Spleen (tissue), 11 donors: ENCODE measurements at regions not wholly inside any gene's neighbourhood (a gene's known extent, or its start where the extent isn't known, plus 50 kb on each side); places are given as distances from the start of the nearest gene placed in this dataset.
"Not testable (repeated sequence)": the region's sequence is repeated elsewhere in the genome, so short reads cannot be mapped to it uniquely, and the experiment has no call there.

ENCODE experiments used
- DNase-seq: peaks from one replicate; pipeline ENCODE4 v3.0.0-alpha.2; 2020
- H3K27ac ChIP-seq, 8 donors: fragments of 200-600 bp; sonication (generic) in 7 of 8; 1 replicate in 4 of 8; 2 replicates in 4 of 8; pipeline versions ENCODE4 v1.5.0 to v1.8.0; 2016 to 2021; ENCODE audit warnings: inconsistent platforms in 4 of 8, mild to moderate bottlenecking in 4 of 8, moderate library complexity in 1 of 8
- H3K27me3 ChIP-seq, 7 donors: fragments of 200-600 bp; sonication (generic) in 6 of 7; replicated peaks in 1 of 7; 1 replicate in 4 of 7; 2 replicates in 3 of 7; pipeline versions ENCODE4 v1.5.0 to v1.8.0; 2016 to 2021; ENCODE audit warnings: inconsistent platforms in 3 of 7, mild to moderate bottlenecking in 1 of 7
- H3K36me3 ChIP-seq, 6 donors: fragments of 200-600 bp; sonication (generic) in 5 of 6; 1 replicate in 4 of 6; 2 replicates in 2 of 6; pipeline versions ENCODE4 v1.5.0 to v1.8.0; 2016 to 2021; ENCODE audit warnings: inconsistent platforms in 2 of 6
- H3K4me1 ChIP-seq, 6 donors: fragments of 200-600 bp; sonication (generic) in 5 of 6; 1 replicate in 3 of 6; 2 replicates in 3 of 6; pipeline versions ENCODE4 v1.5.0 to v1.8.0; 2016 to 2021; ENCODE audit warnings: inconsistent platforms in 3 of 6
- H3K4me3 ChIP-seq, 8 donors: fragments of 200-600 bp; sonication (generic) in 7 of 8; 1 replicate in 4 of 8; 2 replicates in 4 of 8; pipeline versions ENCODE4 v1.5.0 to v1.8.0; 2016 to 2021; ENCODE audit warnings: inconsistent platforms in 4 of 8, mild to moderate bottlenecking in 4 of 8, moderate library complexity in 2 of 8
- H3K9me3 ChIP-seq, 8 donors: fragments of 200-600 bp; sonication (generic) in 7 of 8; 1 replicate in 4 of 8; 2 replicates in 4 of 8; pipeline versions ENCODE4 v1.5.0 to v1.8.0; 2016 to 2021; ENCODE audit warnings: inconsistent platforms in 4 of 8
- POLR2A ChIP-seq, 3 donors: fragments of 450-650 bp; IDR thresholded peaks; one replicate each; pipeline ENCODE4 v1.5.1; 2017; ENCODE audit warnings: antibody characterized with exemption in 3 of 3, mild to moderate bottlenecking in 1 of 3
- POLR2AphosphoS5 ChIP-seq, 3 donors: sonication (generic); formaldehyde crosslinking; IDR thresholded peaks; one replicate each; pipeline ENCODE4 v1.5.1; 2017; ENCODE audit warnings: antibody characterized with exemption in 3 of 3
- WGBS, 5 donors: extraction: QIAGEN DNeasy Blood & Tissue Kit in 3 of 5; methylation state at CpG; one replicate each; pipeline versions ENCODE4 v1.1.5 to v1.1.7; 2013 to 2018; 5-methylcytosine and 5-hydroxymethylcytosine counted together
- intact Hi-C: fragments of 100-400 bp; cut with DNase I; formaldehyde crosslinking; loops from one replicate; pipeline ENCODE4 v1.15.0; 2023; ENCODE audit warnings: low total_unique reads
- TF ChIP-seq, protein P1 (sequence below), 11 experiments: fragments of 200-600 bp in 7 of 11; fragments of 450-650 bp in 4 of 11; sonication (generic) in 4 of 11; IDR thresholded peaks in 8 of 11; conservative IDR thresholded peaks in 3 of 11; 1 replicate in 7 of 11; 2 replicates in 4 of 11; pipeline versions ENCODE4 v1.4.0 to v1.8.0; 2016 to 2021; ENCODE audit warnings: antibody characterized with exemption in 11 of 11, inconsistent platforms in 4 of 11, mild to moderate bottlenecking in 1 of 11
- donor health status: healthy with polysubstance abuse.
- donor health status: DM: no; HTN: no; CAD: no; lungs with moderate emphysema.
- donor health status: DM: no; HTN: no; CAD: no.
- donor health status: Bipolar disorder and iron deficiency.
- donor health status: healthy.
- donor health status: DM: no; HTN: no; CAD: no.
- donor health status: DM: yes; HTN: yes; CAD: no.

DNA sequence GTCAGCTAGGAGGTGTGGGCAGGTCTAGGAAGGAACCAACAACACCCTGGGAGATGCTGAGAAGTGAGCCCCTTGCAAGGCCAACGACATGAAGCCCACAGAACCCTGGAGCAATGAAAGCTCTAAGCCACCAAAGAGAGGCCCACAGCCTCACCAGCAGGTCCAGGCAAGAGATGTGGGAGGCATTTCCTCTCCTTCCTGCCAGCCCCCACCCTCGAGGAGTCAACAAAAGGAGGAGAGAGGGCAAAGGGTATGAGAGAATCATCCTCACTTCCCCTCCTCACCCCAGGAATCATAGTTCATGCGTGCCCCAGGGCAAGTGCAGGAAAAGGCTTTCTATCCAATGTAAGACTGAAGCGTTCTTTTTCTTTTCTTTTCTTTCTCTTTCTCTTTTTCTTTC lies 195.8 kb downstream of the SHQ1 start:
- intact Hi-C loops = no loop called here

DNA sequence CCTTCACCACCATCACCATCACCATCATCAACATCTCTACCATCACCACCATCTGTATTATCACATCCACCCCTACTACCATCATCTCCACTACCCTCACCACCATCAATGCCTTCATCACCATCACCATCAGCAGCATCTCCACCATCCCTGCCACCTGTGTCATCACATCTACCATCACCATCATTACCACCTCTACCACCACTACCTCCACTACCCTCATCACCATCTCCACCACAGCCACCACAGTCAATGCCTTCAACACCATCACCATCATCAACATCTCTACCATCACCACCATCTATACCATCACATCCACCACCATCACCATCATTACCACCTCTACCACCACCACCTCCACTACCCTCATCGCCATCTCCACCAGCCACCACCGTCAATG lies 196.7 kb downstream of the SHQ1 start:
- 91 to 97% (median 97%) methylated on average over 2 of the region's 2 CpGs for WGBS, 5 donors
- H3K36me3 ChIP-seq = no peaks in the 10 kb centered on the region
- peaks cover 0 to under 1% (median 0%) of the 10 kb centered on the region in 8 donors for H3K9me3 ChIP-seq
- intact Hi-C loops = no loop called here
- no peak overlapping the region for H3K27ac ChIP-seq
- H3K4me1 ChIP-seq = peaks cover 0 to 7% (median 1%) of the 10 kb centered on the region in 6 donors
- H3K4me3 ChIP-seq = no peak overlapping the region
- TF ChIP-seq, protein P1, sequence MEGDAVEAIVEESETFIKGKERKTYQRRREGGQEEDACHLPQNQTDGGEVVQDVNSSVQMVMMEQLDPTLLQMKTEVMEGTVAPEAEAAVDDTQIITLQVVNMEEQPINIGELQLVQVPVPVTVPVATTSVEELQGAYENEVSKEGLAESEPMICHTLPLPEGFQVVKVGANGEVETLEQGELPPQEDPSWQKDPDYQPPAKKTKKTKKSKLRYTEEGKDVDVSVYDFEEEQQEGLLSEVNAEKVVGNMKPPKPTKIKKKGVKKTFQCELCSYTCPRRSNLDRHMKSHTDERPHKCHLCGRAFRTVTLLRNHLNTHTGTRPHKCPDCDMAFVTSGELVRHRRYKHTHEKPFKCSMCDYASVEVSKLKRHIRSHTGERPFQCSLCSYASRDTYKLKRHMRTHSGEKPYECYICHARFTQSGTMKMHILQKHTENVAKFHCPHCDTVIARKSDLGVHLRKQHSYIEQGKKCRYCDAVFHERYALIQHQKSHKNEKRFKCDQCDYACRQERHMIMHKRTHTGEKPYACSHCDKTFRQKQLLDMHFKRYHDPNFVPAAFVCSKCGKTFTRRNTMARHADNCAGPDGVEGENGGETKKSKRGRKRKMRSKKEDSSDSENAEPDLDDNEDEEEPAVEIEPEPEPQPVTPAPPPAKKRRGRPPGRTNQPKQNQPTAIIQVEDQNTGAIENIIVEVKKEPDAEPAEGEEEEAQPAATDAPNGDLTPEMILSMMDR (IDR thresholded peaks at IDR 0.05 in 8 of 11, conservative IDR thresholded peaks at IDR 0.05 in 3 of 11) = no peak
- TF ChIP-seq POLR2AphosphoS5 (IDR thresholded peaks at IDR 0.05) = no peak
- no peak for TF ChIP-seq POLR2A (IDR thresholded peaks at IDR 0.05)
- H3K27me3 ChIP-seq = peaks cover 0 to 25% (median 15%) of the 10 kb centered on the region in 7 donors
- no peak for DNase-seq

More for the DNA sequence above, 195.8 kb downstream of the SHQ1 start:
- Histone ChIP-seq H3K4me3 (no peak overlapping the region), H3K27me3 (peaks cover 0 to 34% (median 15%) of the 10 kb centered on the region in 7 donors), H3K4me1 (peaks cover 0 to 7% (median 1%) of the 10 kb centered on the region in 6 donors), H3K27ac (no peak overlapping the region), H3K9me3 (no peaks in the 10 kb centered on the region), H3K36me3 (no peaks in the 10 kb centered on the region)
- TF ChIP-seq POLR2A (IDR thresholded peaks at IDR 0.05) (no peak), POLR2AphosphoS5 (IDR thresholded peaks at IDR 0.05) (no peak)
- TF ChIP-seq, protein P1 (IDR thresholded peaks at IDR 0.05 in 8 of 11, conservative IDR thresholded peaks at IDR 0.05 in 3 of 11) = no peak
- DNase-seq = no peak
- WGBS, 5 donors = 63 to 74% (median 66%) methylated on average over 4 of the region's 4 CpGs

DNA sequence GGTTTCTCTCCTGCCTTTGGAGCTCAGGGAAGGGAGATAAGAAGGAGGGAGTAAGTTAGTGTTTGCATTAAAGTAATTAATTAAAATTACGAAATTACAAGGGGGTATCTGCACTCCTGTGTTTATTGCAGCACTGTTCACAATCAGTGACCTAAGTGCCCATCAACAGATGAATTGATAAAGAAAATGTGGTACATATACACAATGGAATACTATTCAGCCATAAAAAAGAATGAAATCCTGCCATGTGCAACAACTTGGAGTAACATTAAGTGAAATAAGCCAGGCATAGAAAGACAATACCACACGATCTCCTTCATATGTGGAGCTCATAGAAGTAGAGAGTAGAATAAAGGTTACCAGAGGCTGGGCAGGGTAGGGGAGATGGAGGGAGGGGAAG lies 202.0 kb downstream of the SHQ1 start:
- no peaks in the 10 kb centered on the region for H3K36me3 ChIP-seq
- WGBS, 5 donors = 46 to 99% (median 76%) methylated on average over 2 of the region's 2 CpGs
- no peak for DNase-seq
- TF ChIP-seq, protein P1 (IDR thresholded peaks at IDR 0.05 in 8 of 11, conservative IDR thresholded peaks at IDR 0.05 in 3 of 11) = no peak
- TF ChIP-seq POLR2A (IDR thresholded peaks at IDR 0.05) (no peak), POLR2AphosphoS5 (IDR thresholded peaks at IDR 0.05) (no peak)
- H3K27me3 ChIP-seq = peaks cover 0 to 5% (median 0%) of the 10 kb centered on the region in 7 donors
- H3K27ac ChIP-seq = no peak overlapping the region
- H3K9me3 ChIP-seq = peaks cover 0 to 9% (median 0%) of the 10 kb centered on the region in 8 donors
- H3K4me1 ChIP-seq = no peaks in the 10 kb centered on the region
- H3K4me3 ChIP-seq = no peak overlapping the region
- intact Hi-C loops = no loop called here

DNA sequence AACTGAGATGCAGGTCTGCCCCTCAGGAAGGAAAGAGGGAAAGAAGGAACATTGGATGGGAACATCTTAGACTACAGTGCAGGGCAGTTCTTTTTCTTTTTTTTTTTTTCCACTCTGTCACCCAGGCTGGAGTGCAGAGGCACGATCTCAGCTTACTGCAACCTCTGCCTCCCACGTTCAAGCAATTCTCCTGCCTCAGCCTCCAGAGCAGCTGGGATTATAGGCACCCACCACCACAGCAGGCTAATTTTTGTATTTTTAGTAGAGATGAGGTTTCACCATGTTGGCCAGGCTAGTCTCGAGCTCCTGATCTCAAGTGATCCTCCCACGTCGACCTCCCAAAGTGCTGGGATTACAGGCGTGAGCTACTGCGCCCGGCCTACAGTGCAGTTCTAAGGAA lies 204.6 kb downstream of the SHQ1 start:
- intact Hi-C loops, DNase-seq, H3K4me3 ChIP-seq, H3K36me3 ChIP-seq, H3K9me3 ChIP-seq, H3K27me3 ChIP-seq, H3K4me1 ChIP-seq, H3K27ac ChIP-seq: not testable (repeated sequence)
- WGBS, 5 donors = 88 to 99% (median 95%) methylated on average over 8 of the region's 8 CpGs

DNA sequence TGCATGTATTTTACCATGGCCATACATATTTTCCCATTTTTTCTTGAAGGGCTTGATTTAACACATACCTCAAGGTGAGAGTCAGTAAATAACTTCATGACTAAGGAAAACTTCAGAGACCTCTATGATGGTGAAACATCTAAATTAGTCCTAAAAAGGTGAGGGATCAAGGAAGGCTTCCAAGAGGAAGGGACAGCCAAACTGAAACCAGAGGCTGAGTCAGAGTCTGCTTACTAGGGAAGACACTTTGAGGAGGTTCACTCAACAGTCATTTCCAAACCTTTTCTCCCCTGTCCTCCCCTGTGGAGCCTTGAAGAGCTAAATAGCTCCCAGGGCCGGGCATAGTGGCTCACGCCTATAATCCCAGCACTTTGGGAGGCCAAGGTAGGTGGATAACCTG lies 206.6 kb downstream of the SHQ1 start:
- DNase-seq = no peak
- H3K27me3 ChIP-seq = peaks cover 0 to 8% (median 0%) of the 10 kb centered on the region in 7 donors
- TF ChIP-seq POLR2A (IDR thresholded peaks at IDR 0.05) = no peak
- TF ChIP-seq, protein P1 (IDR thresholded peaks at IDR 0.05 in 8 of 11, conservative IDR thresholded peaks at IDR 0.05 in 3 of 11) = no peak
- no peak for TF ChIP-seq POLR2AphosphoS5 (IDR thresholded peaks at IDR 0.05)
- H3K36me3 ChIP-seq = no peaks in the 10 kb centered on the region
- H3K9me3 ChIP-seq = peaks cover 0 to 9% (median 0%) of the 10 kb centered on the region in 8 donors
- 83 to 100% (median 89%) methylated on average over 2 of the region's 2 CpGs for WGBS, 5 donors
- no peak overlapping the region for H3K4me3 ChIP-seq
- intact Hi-C loops = no loop called here
- H3K4me1 ChIP-seq = peaks cover 0 to 10% (median 8%) of the 10 kb centered on the region in 6 donors
- no peak overlapping the region for H3K27ac ChIP-seq
